LHCN-M2 (cell line): ENCODE measurements at regions not wholly inside any gene's neighbourhood (a gene's known extent, or its start where the extent isn't known, plus 50 kb on each side); places are given as distances from the start of the nearest gene placed in this dataset.
A peak's percentile ranks its signal among the peaks of the same experiment; 100 is the strongest.

ENCODE experiments used
- DNase-seq: peaks from one replicate; pipeline ENCODE4 v3.0.0-alpha.2; 2012; ENCODE audit warnings: low read depth

GRCh38 chr18:25725501-25725900, 364.9 kb downstream of the SS18 start:
- DNase-seq = no peak

- no peak for DNase-seq
Observed at GRCh38 chr18:25724997-25725396, 365.4 kb downstream of the SS18 start.

GRCh38 chr18:25724121-25724520, 366.3 kb downstream of the SS18 start:
- no peak for DNase-seq

- no peak for DNase-seq
Observed at GRCh38 chr18:25713103-25713502, 361.1 kb upstream of the ZNF521 start.

GRCh38 chr18:25710981-25711380, 359.0 kb upstream of the ZNF521 start:
- no peak for DNase-seq

- DNase-seq = no peak
Observed at GRCh38 chr18:25705650-25706049, 353.7 kb upstream of the ZNF521 start.

- DNase-seq = no peak
Observed at GRCh38 chr18:25704494-25704893, 352.5 kb upstream of the ZNF521 start.

- DNase-seq = no peak
Observed at GRCh38 chr18:25704071-25704470, 352.1 kb upstream of the ZNF521 start.

- no peak for DNase-seq
Observed at GRCh38 chr18:25701821-25702220, 349.9 kb upstream of the ZNF521 start.

- peak; percentile 49 for DNase-seq
Observed at GRCh38 chr18:25686960-25687500, 335.1 kb upstream of the ZNF521 start.

GRCh38 chr18:25685088-25685487, 333.1 kb upstream of the ZNF521 start:
- no peak for DNase-seq

GRCh38 chr18:25679491-25679890, 327.5 kb upstream of the ZNF521 start:
- no peak for DNase-seq

GRCh38 chr18:25678221-25678620, 326.3 kb upstream of the ZNF521 start:
- no peak for DNase-seq

- no peak for DNase-seq
Observed at GRCh38 chr18:25675123-25675850, 323.3 kb upstream of the ZNF521 start.

GRCh38 chr18:25674183-25674582, 322.2 kb upstream of the ZNF521 start:
- DNase-seq = no peak

- no peak for DNase-seq
Observed at GRCh38 chr18:25672490-25672889, 320.5 kb upstream of the ZNF521 start.

GRCh38 chr18:25669741-25670140, 317.8 kb upstream of the ZNF521 start:
- DNase-seq = peak; percentile 52

- no peak for DNase-seq
Observed at GRCh38 chr18:25662272-25662671, 310.3 kb upstream of the ZNF521 start.

- DNase-seq = no peak
Observed at GRCh38 chr18:25661831-25662230, 309.9 kb upstream of the ZNF521 start.

- no peak for DNase-seq
Observed at GRCh38 chr18:25659541-25659940, 307.6 kb upstream of the ZNF521 start.

- no peak for DNase-seq
Observed at GRCh38 chr18:25658476-25658875, 306.5 kb upstream of the ZNF521 start.

GRCh38 chr18:25651553-25651952, 299.6 kb upstream of the ZNF521 start:
- DNase-seq = peak; percentile 64

GRCh38 chr18:25650201-25650941, 298.4 kb upstream of the ZNF521 start:
- peak; percentile 97 for DNase-seq
